ENCODE measurements at regions not wholly inside any gene's neighbourhood (a gene's known extent, or its start where the extent isn't known, plus 50 kb on each side); places are given as distances from the start of the nearest gene placed in this dataset.
"Not testable (repeated sequence)": the region's sequence is repeated elsewhere in the genome, so short reads cannot be mapped to it uniquely, and the experiment has no call there.

- H3K4me3 ChIP-seq: no peak overlapping the region
- H3K4me1 ChIP-seq: no peaks in the 10 kb centered on the region
- intact Hi-C loops (cut with DNase I): no loop called here
- no peaks in the 10 kb centered on the region for H3K9me3 ChIP-seq
- H3K27me3 ChIP-seq: no peaks in the 10 kb centered on the region
- no peak for TF ChIP-seq CTCF (IDR thresholded peaks at IDR 0.05)
- no peak for TF ChIP-seq POLR2AphosphoS5 (IDR thresholded peaks at IDR 0.05; ENCODE audit: insufficient read depth in 1 of 2, low read depth in 1 of 2)
- TF ChIP-seq POLR2A (IDR thresholded peaks at IDR 0.05): no peak
- DNase-seq (ENCODE audit: extremely low spot score in 2 of 2): no peak
- H3K27ac ChIP-seq: no peak overlapping the region
- no peaks in the 10 kb centered on the region for H3K36me3 ChIP-seq
These were observed 492.3 kb downstream of the MAGEE1 start for GRCh38 chrX:76919761-76920160.

DNA sequence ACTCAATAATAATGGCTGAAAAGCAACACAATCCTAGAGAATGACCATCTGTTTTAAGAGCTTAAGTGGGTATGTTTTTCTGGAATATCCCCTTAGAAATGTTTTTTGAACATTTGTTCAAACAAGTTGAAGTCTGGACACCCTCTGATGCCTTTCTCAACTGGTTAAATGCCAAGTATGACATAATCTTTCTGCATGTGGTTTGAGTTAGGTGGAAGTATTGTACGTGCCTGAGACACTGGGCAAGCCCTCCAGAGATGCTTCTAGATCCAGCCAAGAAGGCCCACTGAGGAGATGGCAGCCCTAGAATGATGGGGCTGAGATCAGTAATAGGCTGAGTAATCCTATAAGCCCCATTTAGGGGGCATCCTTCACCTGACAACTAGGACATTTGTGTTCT, 493.1 kb downstream of the MAGEE1 start:
- no peak for TF ChIP-seq CTCF (IDR thresholded peaks at IDR 0.05)
- no peak for TF ChIP-seq POLR2AphosphoS5 (IDR thresholded peaks at IDR 0.05; ENCODE audit: insufficient read depth in 1 of 2, low read depth in 1 of 2)
- TF ChIP-seq POLR2A (IDR thresholded peaks at IDR 0.05): no peak
- no peak for DNase-seq (ENCODE audit: extremely low spot score in 2 of 2)
- no peaks in the 10 kb centered on the region for H3K4me1 ChIP-seq
- H3K27ac ChIP-seq: no peak overlapping the region
- intact Hi-C loops (cut with DNase I): no loop called here
- H3K36me3 ChIP-seq: no peaks in the 10 kb centered on the region
- no peaks in the 10 kb centered on the region for H3K9me3 ChIP-seq
- no peaks in the 10 kb centered on the region for H3K27me3 ChIP-seq
- no peak overlapping the region for H3K4me3 ChIP-seq

GRCh38 chrX:76921176-76921575, 493.7 kb downstream of the MAGEE1 start:
- TF ChIP-seq POLR2AphosphoS5 (IDR thresholded peaks at IDR 0.05; ENCODE audit: insufficient read depth in 1 of 2, low read depth in 1 of 2) (no peak), CTCF (IDR thresholded peaks at IDR 0.05) (no peak), POLR2A (IDR thresholded peaks at IDR 0.05) (no peak)
- DNase-seq (ENCODE audit: extremely low spot score in 2 of 2): no peak
- H3K27me3 ChIP-seq: no peaks in the 10 kb centered on the region
- intact Hi-C loops (cut with DNase I): no loop called here
- no peak overlapping the region for H3K27ac ChIP-seq
- no peaks in the 10 kb centered on the region for H3K9me3 ChIP-seq
- no peak overlapping the region for H3K4me3 ChIP-seq
- H3K36me3 ChIP-seq: no peaks in the 10 kb centered on the region
- H3K4me1 ChIP-seq: no peaks in the 10 kb centered on the region

DNA sequence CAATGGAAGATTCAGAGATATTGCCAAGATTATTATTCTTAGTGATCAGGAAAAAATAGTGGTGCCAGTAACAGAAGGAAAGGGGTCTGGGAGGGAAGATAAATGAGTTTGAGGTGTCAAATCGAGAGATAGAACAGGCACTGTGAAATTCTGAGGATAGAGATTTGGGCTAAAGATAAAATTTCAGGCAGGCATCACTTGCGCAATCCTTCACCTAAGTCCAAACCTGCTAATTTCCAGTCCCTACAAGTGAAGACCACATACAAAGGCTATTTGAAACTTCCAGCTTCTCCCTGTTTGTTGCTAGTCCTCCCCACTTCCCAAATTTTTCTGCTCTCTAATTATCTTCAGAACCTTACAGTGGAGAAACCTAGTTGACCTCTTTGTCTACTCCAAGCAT, 494.6 kb downstream of the MAGEE1 start:
- H3K4me3 ChIP-seq: no peak overlapping the region
- intact Hi-C loops (cut with DNase I): no loop called here
- TF ChIP-seq POLR2A (IDR thresholded peaks at IDR 0.05) (no peak), CTCF (IDR thresholded peaks at IDR 0.05) (no peak), POLR2AphosphoS5 (IDR thresholded peaks at IDR 0.05; ENCODE audit: insufficient read depth in 1 of 2, low read depth in 1 of 2) (no peak)
- no peak for DNase-seq (ENCODE audit: extremely low spot score in 2 of 2)
- no peaks in the 10 kb centered on the region for H3K4me1 ChIP-seq
- H3K9me3 ChIP-seq: no peaks in the 10 kb centered on the region
- H3K36me3 ChIP-seq: no peaks in the 10 kb centered on the region
- no peak overlapping the region for H3K27ac ChIP-seq
- no peaks in the 10 kb centered on the region for H3K27me3 ChIP-seq

- not testable (repeated sequence) for H3K36me3 ChIP-seq, H3K4me3 ChIP-seq
These were observed 497.1 kb downstream of the MAGEE1 start for GRCh38 chrX:76924616-76925015.

DNA sequence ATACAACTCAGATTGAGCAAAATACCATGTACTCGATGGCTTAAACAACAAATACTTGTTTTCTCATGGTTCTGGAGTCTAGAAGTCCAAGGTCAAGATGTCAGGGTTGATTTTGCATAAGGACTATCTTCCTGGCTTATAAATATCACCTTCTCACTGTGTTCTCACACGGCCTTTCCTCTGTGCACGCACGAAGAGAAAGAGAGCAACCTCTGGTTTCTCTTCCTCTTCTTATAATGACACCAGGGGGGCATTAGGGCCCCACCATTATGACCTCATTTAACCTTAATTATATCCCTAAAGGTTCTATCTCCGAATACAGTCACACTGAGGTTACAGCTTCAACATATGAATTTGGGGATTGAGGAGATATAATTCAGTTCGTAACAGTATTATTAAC, 504.0 kb downstream of the MAGEE1 start:
- no peaks in the 10 kb centered on the region for H3K36me3 ChIP-seq
- no peak overlapping the region for H3K4me3 ChIP-seq
- H3K4me1 ChIP-seq: no peaks in the 10 kb centered on the region
- no peaks in the 10 kb centered on the region for H3K27me3 ChIP-seq
- no peak overlapping the region for H3K27ac ChIP-seq
- H3K9me3 ChIP-seq: no peaks in the 10 kb centered on the region
- intact Hi-C loops (cut with DNase I): no loop called here
- DNase-seq (ENCODE audit: extremely low spot score in 2 of 2): no peak
- TF ChIP-seq POLR2AphosphoS5 (IDR thresholded peaks at IDR 0.05; ENCODE audit: insufficient read depth in 1 of 2, low read depth in 1 of 2) (no peak), CTCF (IDR thresholded peaks at IDR 0.05) (no peak), POLR2A (IDR thresholded peaks at IDR 0.05) (no peak)

More at GRCh38 chrX:76924616-76925015, 497.1 kb downstream of the MAGEE1 start:
- H3K27me3 ChIP-seq; intact Hi-C loops (cut with DNase I); H3K27ac ChIP-seq; DNase-seq (ENCODE audit: extremely low spot score in 2 of 2); H3K9me3 ChIP-seq; H3K4me1 ChIP-seq: not testable (repeated sequence)

All from vagina (tissue), 2 donors.